GM19452 (cell line): ENCODE measurements at regions not wholly inside any gene's neighbourhood (a gene's known extent, or its start where the extent isn't known, plus 50 kb on each side); places are given as distances from the start of the nearest gene placed in this dataset.

ENCODE experiments used
- ATAC-seq: cut with Tn5 transposase; IDR thresholded peaks from one replicate; pipeline ENCODE4 v1.9.1; 2021; ENCODE audit not compliant: unreplicated experiment

- no peak for ATAC-seq
These were observed 387.0 kb upstream of the KHDRBS2 start for GRCh38 chr6:62672989-62673388.

DNA sequence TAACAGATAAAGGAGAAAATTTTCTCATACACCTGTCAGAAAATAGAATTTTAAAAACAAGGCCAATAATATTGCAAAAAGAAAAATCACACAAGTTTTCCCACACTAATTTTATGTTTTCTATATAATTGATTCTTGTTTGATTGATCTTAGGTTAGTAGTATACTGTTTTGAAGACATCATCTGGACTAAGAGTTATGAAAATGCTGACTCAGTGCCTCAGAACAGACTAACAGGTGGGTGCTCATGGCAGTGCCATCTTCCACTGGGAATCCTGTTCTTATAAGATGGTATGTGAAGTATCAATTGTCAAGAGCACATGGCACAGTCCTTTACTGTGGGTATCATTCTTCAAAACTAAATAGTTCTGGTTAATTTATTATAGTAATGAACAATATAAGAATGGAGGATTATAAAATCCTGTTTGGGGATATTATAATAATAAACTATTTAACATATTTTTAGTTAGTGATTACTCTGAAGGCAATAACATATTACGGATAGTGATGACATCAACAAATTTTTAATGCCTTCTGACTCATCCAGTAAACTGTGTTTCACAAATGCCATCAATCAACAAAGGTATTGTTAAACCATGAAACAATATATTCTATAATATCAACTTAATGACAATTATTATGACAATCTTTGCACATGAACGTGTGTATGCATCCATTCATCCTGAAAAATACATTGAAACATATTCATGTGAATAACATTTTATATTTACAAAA, 384.6 kb upstream of the KHDRBS2 start:
- no peak for ATAC-seq

- no peak for ATAC-seq
These were observed 383.8 kb upstream of the KHDRBS2 start for GRCh38 chr6:62669831-62670230.

- ATAC-seq: no peak
These were observed 366.8 kb upstream of the KHDRBS2 start for GRCh38 chr6:62652692-62653328.

DNA sequence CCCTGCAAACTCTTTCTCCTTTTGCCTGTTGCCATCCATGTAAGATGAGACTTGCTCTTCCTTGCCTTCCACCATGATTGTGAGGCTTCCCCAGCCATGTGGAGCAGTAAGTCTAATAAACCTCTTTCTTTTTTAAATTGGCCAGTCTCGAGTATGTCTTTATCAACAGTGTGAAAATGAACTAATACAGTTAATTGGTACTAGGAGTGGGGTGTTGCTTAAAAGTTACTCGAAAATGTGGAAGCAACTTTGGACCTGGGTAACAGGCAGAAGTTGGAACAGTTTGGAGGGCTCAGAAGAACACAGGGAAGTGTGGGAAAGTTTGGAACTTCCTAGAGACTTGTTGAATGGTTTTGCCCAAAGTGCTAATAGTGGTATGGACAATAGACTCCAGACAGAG, 359.2 kb upstream of the KHDRBS2 start:
- ATAC-seq: no peak

GRCh38 chr6:62640749-62641148, 354.7 kb upstream of the KHDRBS2 start:
- no peak for ATAC-seq

DNA sequence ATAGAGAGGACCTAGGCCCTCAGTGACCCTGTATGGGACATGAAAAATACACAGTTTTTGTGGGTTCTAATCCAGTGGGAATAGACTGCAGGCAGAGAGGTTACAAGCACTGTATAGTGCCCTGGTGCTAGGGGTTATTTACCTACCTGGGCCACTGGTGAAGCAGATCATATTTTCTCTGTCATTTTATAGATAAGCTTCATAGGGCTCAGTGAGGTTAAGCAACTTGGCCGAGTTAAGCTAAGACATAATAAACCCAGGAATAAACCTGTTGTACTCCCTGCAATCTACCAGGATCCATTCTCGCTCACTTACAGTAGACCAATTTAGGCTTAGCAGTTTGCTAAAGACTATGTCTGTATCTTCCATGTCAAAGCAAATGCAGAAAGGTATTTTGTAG, 340.6 kb upstream of the KHDRBS2 start:
- ATAC-seq: no peak

GRCh38 chr6:62623846-62624532, 338.0 kb upstream of the KHDRBS2 start:
- no peak for ATAC-seq

- ATAC-seq: no peak
These were observed 329.5 kb upstream of the KHDRBS2 start for GRCh38 chr6:62615366-62616015.

DNA sequence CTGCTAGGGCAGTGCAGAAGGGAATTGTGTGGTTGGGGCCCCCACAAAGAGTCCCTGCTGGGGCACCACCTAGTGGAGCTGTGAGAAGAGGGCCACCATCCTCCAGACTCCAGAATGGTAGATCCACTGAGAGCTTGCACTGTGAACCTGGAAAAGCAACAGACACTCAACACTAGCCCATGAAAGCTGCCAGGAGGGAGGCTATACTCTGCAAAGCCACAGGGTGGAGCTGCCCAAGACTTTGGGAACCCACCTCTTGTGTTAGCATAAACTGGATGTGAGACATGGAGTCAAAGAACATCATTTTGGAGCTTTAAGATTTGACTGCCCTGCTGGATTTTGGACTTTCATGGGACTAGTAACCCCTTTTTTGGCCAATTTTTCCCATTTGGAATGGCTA, 328.4 kb upstream of the KHDRBS2 start:
- ATAC-seq: no peak

DNA sequence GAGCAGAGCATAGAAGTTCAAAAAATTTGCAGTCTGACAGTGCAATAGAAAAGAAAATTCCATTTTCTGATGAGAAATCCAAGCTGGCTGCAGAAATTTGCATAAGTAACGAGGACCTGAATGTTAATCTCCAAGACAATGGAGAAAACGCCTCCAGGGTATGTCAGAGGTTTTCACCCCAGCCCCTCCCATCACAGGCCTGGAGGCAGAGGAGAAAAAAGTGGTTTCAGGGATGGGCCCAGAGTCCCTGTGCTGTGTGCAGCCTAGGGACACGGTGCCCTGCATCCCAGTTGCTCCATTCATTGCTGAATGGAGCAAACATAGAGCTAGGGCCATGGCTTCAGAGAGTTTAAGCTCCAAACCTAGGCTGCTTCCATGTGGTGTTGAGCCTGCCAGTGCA, 327.9 kb upstream of the KHDRBS2 start:
- no peak for ATAC-seq

DNA sequence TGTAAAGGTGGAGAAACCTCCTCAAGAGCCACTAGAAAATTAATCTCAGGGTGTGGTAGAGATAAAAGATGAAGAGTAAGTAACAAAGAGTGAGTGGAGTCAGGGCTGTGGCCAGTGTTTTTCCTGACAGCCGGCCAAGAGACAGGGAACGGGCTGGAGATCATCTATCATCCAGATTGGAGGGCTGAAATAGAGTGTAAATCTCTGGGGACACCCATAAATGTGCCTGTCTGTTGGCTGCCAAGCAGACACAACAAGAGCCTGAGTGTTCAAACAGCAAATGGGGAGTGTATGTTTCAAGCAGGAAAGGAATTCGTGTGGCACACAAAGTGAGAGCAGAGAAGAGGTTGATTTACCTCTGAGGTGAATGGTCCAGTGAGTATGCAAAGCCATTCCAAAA, 326.4 kb upstream of the KHDRBS2 start:
- no peak for ATAC-seq

GRCh38 chr6:62570372-62570771, 284.3 kb upstream of the KHDRBS2 start:
- ATAC-seq: no peak

GRCh38 chr6:62541502-62541901, 255.5 kb upstream of the KHDRBS2 start:
- no peak for ATAC-seq

GRCh38 chr6:62530985-62531384, 245.0 kb upstream of the KHDRBS2 start:
- ATAC-seq: no peak

DNA sequence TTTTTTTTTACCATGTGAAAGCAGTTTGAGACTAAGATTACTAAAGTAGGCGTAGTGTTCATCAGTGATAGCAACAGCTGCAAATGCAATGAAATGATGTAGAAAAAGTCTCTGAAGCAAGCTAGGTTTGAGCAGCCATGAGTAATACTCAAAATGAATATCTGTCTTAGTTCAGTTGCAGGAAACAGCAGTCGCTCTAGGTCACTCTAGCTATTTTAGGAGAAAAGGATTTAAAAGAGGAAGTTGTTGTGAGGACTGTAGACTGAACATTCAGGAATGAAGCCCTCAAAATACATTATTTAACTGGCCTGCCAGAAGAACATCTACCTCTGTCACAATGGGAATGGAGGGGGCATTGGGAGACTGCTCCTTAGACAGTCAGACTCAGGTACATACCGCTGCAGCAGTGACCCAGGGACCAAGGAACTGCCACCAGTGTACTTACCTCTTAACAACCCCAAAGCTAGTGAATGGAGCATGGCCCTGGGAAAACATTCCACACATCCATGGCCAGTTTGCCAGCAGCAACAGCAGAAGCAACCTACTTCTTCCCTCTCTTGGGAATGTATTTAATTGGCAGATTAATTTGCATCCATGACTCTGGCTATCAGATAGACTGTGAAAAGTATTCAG, 243.0 kb upstream of the KHDRBS2 start:
- no peak for ATAC-seq

GRCh38 chr6:62523630-62524029, 237.6 kb upstream of the KHDRBS2 start:
- ATAC-seq: no peak

DNA sequence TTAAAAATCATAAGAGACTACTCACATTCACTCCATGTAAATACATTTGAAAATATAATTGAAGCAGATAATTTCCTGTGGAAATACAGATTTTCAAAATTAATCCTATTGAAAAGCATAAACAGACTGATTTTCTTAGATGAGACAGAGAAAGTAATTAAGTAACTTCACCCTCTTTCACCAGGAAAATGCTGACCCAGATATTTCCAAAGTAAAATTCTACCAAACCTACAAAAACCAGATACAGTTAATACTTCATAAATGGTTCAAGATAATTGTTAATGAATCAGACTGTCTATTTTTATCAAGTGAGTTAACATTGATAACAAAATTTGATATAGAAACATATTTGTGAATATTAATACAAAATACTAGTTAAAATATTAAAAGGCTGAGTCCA, 233.5 kb upstream of the KHDRBS2 start:
- ATAC-seq: no peak

GRCh38 chr6:62516291-62517141, 230.5 kb upstream of the KHDRBS2 start:
- no peak for ATAC-seq

- no peak for ATAC-seq
These were observed 206.3 kb upstream of the KHDRBS2 start for GRCh38 chr6:62492192-62492822.
